Lung (tissue), 11 donors: ENCODE measurements at regions not wholly inside any gene's neighbourhood (a gene's known extent, or its start where the extent isn't known, plus 50 kb on each side); places are given as distances from the start of the nearest gene placed in this dataset.

Experiments used
- ATAC-seq: fragments of 200-7000 bp; cut with Tn5 transposase; one replicate; pipeline ENCODE4 v1.9.1; 2020; ENCODE audit warnings: moderate number of reproducible peaks; ENCODE audit not compliant: insufficient read depth, low FRiP score
- DNase-seq, 3 donors: peaks; one replicate each; pipeline ENCODE4 v3.0.0-alpha.2; 2013 to 2017
- H3K27ac ChIP-seq, 2 donors: one replicate each; pipeline ENCODE4 v1.5.1; 2013; ENCODE audit warnings: mild to moderate bottlenecking in 2 of 2, moderate library complexity in 2 of 2, control low read depth in 1 of 2, inconsistent platforms in 1 of 2, low read depth in 1 of 2, low read length in 1 of 2
- H3K27me3 ChIP-seq, 3 donors: one replicate each; pipeline ENCODE4 v1.5.1; 2013; ENCODE audit warnings: low read length in 2 of 3; ENCODE audit not compliant: control insufficient read depth in 3 of 3, insufficient read depth in 3 of 3
- H3K36me3 ChIP-seq, 4 donors: one replicate each; pipeline ENCODE4 v1.5.1; 2013; ENCODE audit warnings: low read length in 4 of 4, mild to moderate bottlenecking in 1 of 4, moderate library complexity in 1 of 4; ENCODE audit not compliant: control insufficient read depth in 4 of 4, insufficient read depth in 4 of 4
- H3K4me1 ChIP-seq, 5 donors: one replicate each; pipeline ENCODE4 v1.5.1; 2013; ENCODE audit warnings: low read length in 5 of 5, mild to moderate bottlenecking in 2 of 5, moderate library complexity in 1 of 5; ENCODE audit not compliant: control insufficient read depth in 5 of 5, insufficient read depth in 5 of 5
- H3K4me3 ChIP-seq: one replicate; pipeline ENCODE4 v1.5.1; 2013; ENCODE audit warnings: mild to moderate bottlenecking, control low read depth, moderate library complexity
- H3K9ac ChIP-seq, 2 donors: one replicate each; pipeline ENCODE4 v1.5.1; 2013; ENCODE audit warnings: low read length in 2 of 2, control low read depth in 1 of 2; ENCODE audit not compliant: insufficient read depth in 1 of 2
- H3K9me3 ChIP-seq, 4 donors: one replicate each; pipeline ENCODE4 v1.5.1; 2013; ENCODE audit warnings: low read length in 3 of 4, mild to moderate bottlenecking in 1 of 4, moderate library complexity in 1 of 4; ENCODE audit not compliant: control insufficient read depth in 4 of 4, insufficient read depth in 3 of 4
- WGBS, 2 donors: extraction: QIAGEN DNeasy Blood & Tissue Kit; methylation state at CpG; one replicate each; pipeline ENCODE4 v1.1.7; 2013; 5-methylcytosine and 5-hydroxymethylcytosine counted together
- TF ChIP-seq, protein P1 (sequence below): IDR thresholded peaks from 2 replicates; pipeline ENCODE4 v1.5.1; 2012; ENCODE audit warnings: mild to moderate bottlenecking; ENCODE audit errors: control extremely low read depth, extremely low read depth
- donor health status: control.
- donor health status: control.
- donor health status: Bipolar disorder and iron deficiency.
- donor health status: healthy.
- donor health status: DM: yes; HTN: yes; CAD: no.

DNA sequence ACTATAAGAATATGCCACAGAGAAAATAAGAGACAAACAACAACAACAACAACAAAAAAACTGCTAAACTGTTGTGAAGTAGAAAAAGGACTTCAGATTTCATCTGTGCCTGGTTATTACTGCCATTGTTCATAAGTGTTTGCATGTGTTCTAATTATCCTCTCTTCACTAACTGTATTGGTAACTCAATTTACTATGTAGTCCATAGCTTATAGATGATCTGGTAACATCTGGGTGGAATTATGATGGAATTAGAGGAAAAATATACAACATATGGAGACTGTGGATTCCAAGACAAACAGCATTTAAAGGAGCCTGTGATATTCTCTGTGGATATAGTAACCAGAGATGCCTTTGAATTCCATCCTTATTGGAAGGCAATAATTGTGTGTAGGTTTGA lies 1891.5 kb upstream of the PIK3C3 start:
- Histone ChIP-seq H3K36me3 (no peaks in the 10 kb centered on the region), H3K4me3 (no peak overlapping the region), H3K27ac (no peak overlapping the region), H3K4me1 (no peaks in the 10 kb centered on the region), H3K27me3 (no peaks in the 10 kb centered on the region), H3K9me3 (no peaks in the 10 kb centered on the region), H3K9ac (no peak overlapping the region)
- TF ChIP-seq, protein P1, sequence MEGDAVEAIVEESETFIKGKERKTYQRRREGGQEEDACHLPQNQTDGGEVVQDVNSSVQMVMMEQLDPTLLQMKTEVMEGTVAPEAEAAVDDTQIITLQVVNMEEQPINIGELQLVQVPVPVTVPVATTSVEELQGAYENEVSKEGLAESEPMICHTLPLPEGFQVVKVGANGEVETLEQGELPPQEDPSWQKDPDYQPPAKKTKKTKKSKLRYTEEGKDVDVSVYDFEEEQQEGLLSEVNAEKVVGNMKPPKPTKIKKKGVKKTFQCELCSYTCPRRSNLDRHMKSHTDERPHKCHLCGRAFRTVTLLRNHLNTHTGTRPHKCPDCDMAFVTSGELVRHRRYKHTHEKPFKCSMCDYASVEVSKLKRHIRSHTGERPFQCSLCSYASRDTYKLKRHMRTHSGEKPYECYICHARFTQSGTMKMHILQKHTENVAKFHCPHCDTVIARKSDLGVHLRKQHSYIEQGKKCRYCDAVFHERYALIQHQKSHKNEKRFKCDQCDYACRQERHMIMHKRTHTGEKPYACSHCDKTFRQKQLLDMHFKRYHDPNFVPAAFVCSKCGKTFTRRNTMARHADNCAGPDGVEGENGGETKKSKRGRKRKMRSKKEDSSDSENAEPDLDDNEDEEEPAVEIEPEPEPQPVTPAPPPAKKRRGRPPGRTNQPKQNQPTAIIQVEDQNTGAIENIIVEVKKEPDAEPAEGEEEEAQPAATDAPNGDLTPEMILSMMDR: no peak
- no peak for ATAC-seq
- no peak for DNase-seq

- no peak overlapping the region for H3K27ac ChIP-seq
- WGBS, 2 donors: 72 to 73% methylated on average over 2 of the region's 2 CpGs
Measured at GRCh38 chr18:40061086-40061485, 1893.9 kb upstream of the PIK3C3 start.

GRCh38 chr18:40060562-40060961 lies 1894.5 kb upstream of the PIK3C3 start:
- ATAC-seq (no peak), DNase-seq (no peak)
- Histone ChIP-seq H3K27me3 (no peaks in the 10 kb centered on the region), H3K9ac (no peak overlapping the region), H3K4me1 (no peaks in the 10 kb centered on the region), H3K4me3 (no peak overlapping the region), H3K9me3 (no peaks in the 10 kb centered on the region), H3K36me3 (no peaks in the 10 kb centered on the region), H3K27ac (no peak overlapping the region)
- TF ChIP-seq, protein P1: no peak
- 76 to 90% methylated on average over 1 of the region's 1 CpG for WGBS, 2 donors

More at GRCh38 chr18:40061086-40061485, 1893.9 kb upstream of the PIK3C3 start:
- ATAC-seq (no peak), DNase-seq (no peak)
- no peak overlapping the region for H3K4me3 ChIP-seq
- no peaks in the 10 kb centered on the region for H3K4me1 ChIP-seq
- no peaks in the 10 kb centered on the region for H3K27me3 ChIP-seq
- no peaks in the 10 kb centered on the region for H3K9me3 ChIP-seq
- no peak overlapping the region for H3K9ac ChIP-seq
- no peaks in the 10 kb centered on the region for H3K36me3 ChIP-seq
- TF ChIP-seq, protein P1: no peak

GRCh38 chr18:40058811-40059570 lies 1896.0 kb upstream of the PIK3C3 start:
- WGBS, 2 donors: 68 to 73% methylated on average over 3 of the region's 3 CpGs
- no peak for ATAC-seq
- H3K27me3 ChIP-seq: no peaks in the 10 kb centered on the region
- no peaks in the 10 kb centered on the region for H3K4me1 ChIP-seq
- H3K9ac ChIP-seq: no peak overlapping the region
- no peak overlapping the region for H3K27ac ChIP-seq
- H3K36me3 ChIP-seq: no peaks in the 10 kb centered on the region
- no peak overlapping the region for H3K4me3 ChIP-seq
- DNase-seq: no peak
- TF ChIP-seq, protein P1: no peak
- H3K9me3 ChIP-seq: no peaks in the 10 kb centered on the region
